Limb (tissue), 2 donors: ENCODE measurements at regions not wholly inside any gene's neighbourhood (a gene's known extent, or its start where the extent isn't known, plus 50 kb on each side); places are given as distances from the start of the nearest gene placed in this dataset.

Source experiments
- DNase-seq, 2 donors: peaks; one replicate each; pipeline ENCODE4 v3.0.0-alpha.2; 2016; ENCODE audit errors: extremely low spot score in 2 of 2

- no peak for DNase-seq
Observed at GRCh38 chr13:72379581-72379980, 347.8 kb downstream of the MZT1 start.

GRCh38 chr13:72368031-72368430 is 359.4 kb downstream of the MZT1 start:
- no peak for DNase-seq

- DNase-seq = no peak
Observed at GRCh38 chr13:72346716-72347115, 380.7 kb downstream of the MZT1 start.

- DNase-seq = no peak
Observed at GRCh38 chr13:72342364-72342763, 385.1 kb downstream of the MZT1 start.

GRCh38 chr13:72341904-72342303 is 385.5 kb downstream of the MZT1 start:
- DNase-seq = no peak

- DNase-seq = no peak
Observed at GRCh38 chr13:72317346-72318109, 409.9 kb downstream of the MZT1 start.

GRCh38 chr13:72316716-72317115 is 410.7 kb downstream of the MZT1 start:
- no peak for DNase-seq

- no peak for DNase-seq
Observed at GRCh38 chr13:72315312-72315711, 412.1 kb downstream of the MZT1 start.

- DNase-seq = no peak
Observed at GRCh38 chr13:72314210-72314609, 413.2 kb downstream of the MZT1 start.

- DNase-seq = no peak
Observed at GRCh38 chr13:72313546-72313945, 413.9 kb downstream of the MZT1 start.

- DNase-seq = no peak
Observed at GRCh38 chr13:72303941-72304746, 423.3 kb downstream of the MZT1 start.

GRCh38 chr13:72296246-72296645 is 429.2 kb upstream of the DACH1 start:
- DNase-seq = no peak

- DNase-seq = no peak
Observed at GRCh38 chr13:72295153-72295552, 428.1 kb upstream of the DACH1 start.

- no peak for DNase-seq
Observed at GRCh38 chr13:72293206-72293605, 426.2 kb upstream of the DACH1 start.

GRCh38 chr13:72290962-72291681 is 424.1 kb upstream of the DACH1 start:
- no peak for DNase-seq

GRCh38 chr13:72286421-72286820 is 419.4 kb upstream of the DACH1 start:
- DNase-seq = no peak

- no peak for DNase-seq
Observed at GRCh38 chr13:72284791-72285190, 417.8 kb upstream of the DACH1 start.

GRCh38 chr13:72261732-72262131 is 394.7 kb upstream of the DACH1 start:
- no peak for DNase-seq

GRCh38 chr13:72259528-72259927 is 392.5 kb upstream of the DACH1 start:
- no peak for DNase-seq

GRCh38 chr13:72258340-72258981 is 391.5 kb upstream of the DACH1 start:
- no peak for DNase-seq

GRCh38 chr13:72255908-72256307 is 388.9 kb upstream of the DACH1 start:
- DNase-seq = peak in 1 of 2 donors; percentile 34

GRCh38 chr13:72253754-72254153 is 386.8 kb upstream of the DACH1 start:
- no peak for DNase-seq
